ENCODE measurements at regions not wholly inside any gene's neighbourhood (a gene's known extent, or its start where the extent isn't known, plus 50 kb on each side); places are given as distances from the start of the nearest gene placed in this dataset.

DNA sequence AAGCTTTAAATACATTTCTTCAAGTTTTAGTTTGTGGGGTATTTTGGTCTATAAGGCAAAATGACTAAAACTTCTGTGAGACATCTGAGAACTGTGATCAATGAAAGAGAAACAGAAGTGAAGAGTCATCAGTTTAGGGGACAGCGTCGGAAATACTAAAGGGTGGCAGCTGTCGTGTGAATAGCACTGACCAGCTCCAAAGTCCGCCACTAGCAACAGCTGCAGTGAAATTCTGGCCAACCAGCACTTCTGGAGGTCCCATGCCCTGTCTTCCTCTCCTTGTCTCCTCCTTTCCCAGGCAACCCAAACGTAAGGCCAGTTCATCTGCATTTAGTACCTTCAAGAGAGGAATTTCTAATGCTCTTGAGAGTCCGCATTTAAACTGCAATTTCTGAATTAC is 87.5 kb downstream of the DACT2 start:
- Histone ChIP-seq H3K4me3 (ENCODE audit: insufficient read depth in 1 of 2, low read depth in 1 of 2, low read length in 2 of 2) (no peak overlapping the region), H3K23ac (ENCODE audit: low read length in 2 of 2) (no peak overlapping the region), H2BK5ac (ENCODE audit: low read depth, low read length, poor library complexity, severe bottlenecking) (no peak overlapping the region), H3K9me3 (ENCODE audit: control insufficient read depth, low read length) (no peaks in the 10 kb centered on the region), H3K27ac (ENCODE audit: low read length, poor library complexity, severe bottlenecking) (no peak overlapping the region), H3K36me3 (ENCODE audit: control insufficient read depth in 1 of 2, insufficient read depth in 2 of 2, low read depth in 1 of 2, low read length in 2 of 2) (no peaks in the 10 kb centered on the region), H2AK5ac (ENCODE audit: low read length, severe bottlenecking) (no peak overlapping the region), H2BK15ac (ENCODE audit: low read depth, poor library complexity, severe bottlenecking) (no peak overlapping the region), H3K4ac (ENCODE audit: low read depth in 1 of 2, low read length in 2 of 2) (no peak overlapping the region), H3K79me1 (replicated peaks; ENCODE audit: low read length, poor library complexity, severe bottlenecking) (no peaks in the 10 kb centered on the region), H3K4me2 (ENCODE audit: low read length, poor library complexity, severe bottlenecking) (no peak overlapping the region), H4K91ac (ENCODE audit: low read length) (no peak overlapping the region), H2AFZ (ENCODE audit: low read depth, low read length) (no peak overlapping the region), H3K27me3 (ENCODE audit: control insufficient read depth in 1 of 2, insufficient read depth in 1 of 2, low read length in 2 of 2) (peaks cover 31 to 57% of the 10 kb centered on the region in 2 experiments), H3K14ac (ENCODE audit: low read length in 2 of 2) (no peak overlapping the region), H4K8ac (ENCODE audit: low read length) (no peak overlapping the region), H3K4me1 (ENCODE audit: control insufficient read depth, insufficient read depth, low read depth, low read length) (no peaks in the 10 kb centered on the region), H2BK12ac (ENCODE audit: low read length in 2 of 2) (no peak overlapping the region), H3K18ac (ENCODE audit: low read depth in 1 of 2, low read length in 2 of 2) (no peak overlapping the region), H3K9ac (ENCODE audit: low read length) (no peak overlapping the region), H2BK120ac (ENCODE audit: low read depth, low read length) (no peak overlapping the region)
- no peak for DNase-seq
- 58% methylated on average over 6 of the region's 6 CpGs for WGBS

DNA sequence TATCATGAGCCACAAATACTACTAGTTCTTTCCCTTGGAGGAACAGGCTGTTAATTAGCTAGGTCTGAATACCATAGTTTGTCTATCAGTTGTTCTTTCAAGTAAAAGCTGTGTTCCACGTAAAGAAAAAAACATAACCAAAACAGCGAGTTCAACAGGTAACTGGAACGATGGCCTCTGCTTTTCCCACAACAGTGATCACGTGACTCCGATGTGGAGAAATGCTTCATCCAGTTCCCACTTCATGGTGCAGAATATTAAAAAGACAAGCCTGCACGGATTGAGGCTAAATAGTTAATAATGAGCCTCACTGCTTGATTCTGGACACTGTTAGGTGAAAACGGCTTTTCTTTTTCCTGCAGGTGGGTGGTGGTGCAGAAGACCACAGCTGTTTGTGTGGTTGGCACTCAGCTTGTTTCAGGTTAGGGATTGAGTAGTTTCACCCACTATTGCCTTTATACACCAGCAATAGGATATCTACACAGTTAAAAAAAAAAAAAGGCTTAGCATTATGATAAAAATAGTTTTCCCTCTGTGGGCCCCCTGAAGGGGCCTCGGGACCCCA is 88.1 kb downstream of the DACT2 start:
- H3K79me1 ChIP-seq (replicated peaks; ENCODE audit: low read length, poor library complexity, severe bottlenecking): no peaks in the 10 kb centered on the region
- H3K9ac ChIP-seq (ENCODE audit: low read length): no peak overlapping the region
- H2AFZ ChIP-seq (ENCODE audit: low read depth, low read length): no peak overlapping the region
- H4K8ac ChIP-seq (ENCODE audit: low read length): no peak overlapping the region
- no peaks in the 10 kb centered on the region for H3K4me1 ChIP-seq (ENCODE audit: control insufficient read depth, insufficient read depth, low read depth, low read length)
- no peak overlapping the region for H2BK15ac ChIP-seq (ENCODE audit: low read depth, poor library complexity, severe bottlenecking)
- peaks cover 35 to 63% of the 10 kb centered on the region in 2 experiments for H3K27me3 ChIP-seq (ENCODE audit: control insufficient read depth in 1 of 2, insufficient read depth in 1 of 2, low read length in 2 of 2)
- no peak overlapping the region for H2AK5ac ChIP-seq (ENCODE audit: low read length, severe bottlenecking)
- H3K4me3 ChIP-seq (ENCODE audit: insufficient read depth in 1 of 2, low read depth in 1 of 2, low read length in 2 of 2): no peak overlapping the region
- no peak overlapping the region for H2BK12ac ChIP-seq (ENCODE audit: low read length in 2 of 2)
- no peak overlapping the region for H3K18ac ChIP-seq (ENCODE audit: low read depth in 1 of 2, low read length in 2 of 2)
- no peak overlapping the region for H3K27ac ChIP-seq (ENCODE audit: low read length, poor library complexity, severe bottlenecking)
- no peaks in the 10 kb centered on the region for H3K9me3 ChIP-seq (ENCODE audit: control insufficient read depth, low read length)
- no peak for DNase-seq
- no peak overlapping the region for H3K14ac ChIP-seq (ENCODE audit: low read length in 2 of 2)
- no peak overlapping the region for H2BK5ac ChIP-seq (ENCODE audit: low read depth, low read length, poor library complexity, severe bottlenecking)
- no peaks in the 10 kb centered on the region for H3K36me3 ChIP-seq (ENCODE audit: control insufficient read depth in 1 of 2, insufficient read depth in 2 of 2, low read depth in 1 of 2, low read length in 2 of 2)
- H3K23ac ChIP-seq (ENCODE audit: low read length in 2 of 2): no peak overlapping the region
- no peak overlapping the region for H2BK120ac ChIP-seq (ENCODE audit: low read depth, low read length)
- H3K4me2 ChIP-seq (ENCODE audit: low read length, poor library complexity, severe bottlenecking): no peak overlapping the region
- 89% methylated on average over 8 of the region's 8 CpGs for WGBS
- H3K4ac ChIP-seq (ENCODE audit: low read depth in 1 of 2, low read length in 2 of 2): no peak overlapping the region
- H4K91ac ChIP-seq (ENCODE audit: low read length): no peak overlapping the region

GRCh38 chr6:168229368-168229752 is 90.2 kb downstream of the DACT2 start:
- Histone ChIP-seq H2BK15ac (ENCODE audit: low read depth, poor library complexity, severe bottlenecking) (no peak overlapping the region), H2AFZ (ENCODE audit: low read depth, low read length) (no peak overlapping the region), H3K4me2 (ENCODE audit: low read length, poor library complexity, severe bottlenecking) (no peak overlapping the region), H3K9ac (ENCODE audit: low read length) (no peak overlapping the region), H3K4ac (ENCODE audit: low read depth in 1 of 2, low read length in 2 of 2) (no peak overlapping the region), H2AK5ac (ENCODE audit: low read length, severe bottlenecking) (no peak overlapping the region), H3K79me1 (replicated peaks; ENCODE audit: low read length, poor library complexity, severe bottlenecking) (no peaks in the 10 kb centered on the region), H2BK120ac (ENCODE audit: low read depth, low read length) (no peak overlapping the region), H3K23ac (ENCODE audit: low read length in 2 of 2) (no peak overlapping the region), H3K36me3 (ENCODE audit: control insufficient read depth in 1 of 2, insufficient read depth in 2 of 2, low read depth in 1 of 2, low read length in 2 of 2) (no peaks in the 10 kb centered on the region), H4K8ac (ENCODE audit: low read length) (no peak overlapping the region), H4K91ac (ENCODE audit: low read length) (no peak overlapping the region), H3K14ac (ENCODE audit: low read length in 2 of 2) (no peak overlapping the region), H3K27ac (ENCODE audit: low read length, poor library complexity, severe bottlenecking) (no peak overlapping the region), H3K4me1 (ENCODE audit: control insufficient read depth, insufficient read depth, low read depth, low read length) (no peaks in the 10 kb centered on the region), H3K18ac (ENCODE audit: low read depth in 1 of 2, low read length in 2 of 2) (no peak overlapping the region), H3K9me3 (ENCODE audit: control insufficient read depth, low read length) (no peaks in the 10 kb centered on the region), H3K27me3 (ENCODE audit: control insufficient read depth in 1 of 2, insufficient read depth in 1 of 2, low read length in 2 of 2) (peaks cover 45 to 81% of the 10 kb centered on the region in 2 experiments), H2BK5ac (ENCODE audit: low read depth, low read length, poor library complexity, severe bottlenecking) (no peak overlapping the region), H3K4me3 (ENCODE audit: insufficient read depth in 1 of 2, low read depth in 1 of 2, low read length in 2 of 2) (no peak overlapping the region), H2BK12ac (ENCODE audit: low read length in 2 of 2) (no peak overlapping the region)
- DNase-seq: no peak
- 96% methylated on average over 25 of the region's 25 CpGs for WGBS

DNA sequence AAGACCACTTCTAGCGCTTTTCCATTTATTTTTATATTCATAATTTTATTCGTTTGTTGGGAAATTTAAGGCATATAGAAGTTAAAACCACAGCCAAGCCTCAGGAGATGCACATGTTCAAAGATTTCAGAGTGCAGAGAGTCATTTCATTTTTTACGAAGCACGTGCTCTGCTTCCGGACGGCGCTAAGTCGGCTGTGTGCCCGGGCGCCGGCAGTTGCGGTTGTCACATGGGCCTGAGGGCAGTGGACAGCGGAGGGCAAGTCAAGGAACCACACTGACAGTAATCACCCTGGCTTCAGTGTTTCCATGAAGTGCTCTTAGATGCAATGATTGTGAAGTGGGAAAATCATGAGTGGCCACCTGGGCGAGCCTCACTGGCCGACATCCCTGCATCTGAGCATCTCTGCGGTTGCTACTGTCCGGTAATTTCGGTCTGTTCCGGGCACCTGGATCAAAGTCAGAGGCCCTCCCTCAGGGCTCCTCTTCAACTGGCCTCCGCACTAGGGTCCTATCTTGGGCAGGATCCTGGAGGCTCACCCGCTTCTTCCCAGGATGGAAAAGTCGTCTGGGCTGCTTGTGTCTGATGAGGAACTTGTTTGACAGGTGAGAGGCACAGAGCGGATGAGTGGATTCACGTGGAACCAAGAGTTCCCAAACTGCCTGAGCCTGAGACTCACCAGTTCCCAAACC is 90.8 kb downstream of the DACT2 start:
- no peak overlapping the region for H3K9ac ChIP-seq (ENCODE audit: low read length)
- no peak overlapping the region for H2BK12ac ChIP-seq (ENCODE audit: low read length in 2 of 2)
- peaks cover 51 to 86% of the 10 kb centered on the region in 2 experiments for H3K27me3 ChIP-seq (ENCODE audit: control insufficient read depth in 1 of 2, insufficient read depth in 1 of 2, low read length in 2 of 2)
- no peak overlapping the region for H3K14ac ChIP-seq (ENCODE audit: low read length in 2 of 2)
- no peak overlapping the region for H2BK5ac ChIP-seq (ENCODE audit: low read depth, low read length, poor library complexity, severe bottlenecking)
- H4K8ac ChIP-seq (ENCODE audit: low read length): no peak overlapping the region
- no peak for DNase-seq
- no peak overlapping the region for H2AK5ac ChIP-seq (ENCODE audit: low read length, severe bottlenecking)
- H3K79me1 ChIP-seq (replicated peaks; ENCODE audit: low read length, poor library complexity, severe bottlenecking): no peaks in the 10 kb centered on the region
- WGBS: 97% methylated on average over 23 of the region's 24 CpGs
- no peak overlapping the region for H3K23ac ChIP-seq (ENCODE audit: low read length in 2 of 2)
- H3K4me2 ChIP-seq (ENCODE audit: low read length, poor library complexity, severe bottlenecking): no peak overlapping the region
- no peak overlapping the region for H4K91ac ChIP-seq (ENCODE audit: low read length)
- no peak overlapping the region for H3K27ac ChIP-seq (ENCODE audit: low read length, poor library complexity, severe bottlenecking)
- no peaks in the 10 kb centered on the region for H3K36me3 ChIP-seq (ENCODE audit: control insufficient read depth in 1 of 2, insufficient read depth in 2 of 2, low read depth in 1 of 2, low read length in 2 of 2)
- H2BK120ac ChIP-seq (ENCODE audit: low read depth, low read length): no peak overlapping the region
- no peak overlapping the region for H3K18ac ChIP-seq (ENCODE audit: low read depth in 1 of 2, low read length in 2 of 2)
- no peaks in the 10 kb centered on the region for H3K9me3 ChIP-seq (ENCODE audit: control insufficient read depth, low read length)
- H3K4me3 ChIP-seq (ENCODE audit: insufficient read depth in 1 of 2, low read depth in 1 of 2, low read length in 2 of 2): no peak overlapping the region
- no peak overlapping the region for H2BK15ac ChIP-seq (ENCODE audit: low read depth, poor library complexity, severe bottlenecking)
- no peaks in the 10 kb centered on the region for H3K4me1 ChIP-seq (ENCODE audit: control insufficient read depth, insufficient read depth, low read depth, low read length)
- H3K4ac ChIP-seq (ENCODE audit: low read depth in 1 of 2, low read length in 2 of 2): no peak overlapping the region
- H2AFZ ChIP-seq (ENCODE audit: low read depth, low read length): no peak overlapping the region
